ENCODE measurements at regions not wholly inside any gene's neighbourhood (a gene's known extent, or its start where the extent isn't known, plus 50 kb on each side); places are given as distances from the start of the nearest gene placed in this dataset.

DNA sequence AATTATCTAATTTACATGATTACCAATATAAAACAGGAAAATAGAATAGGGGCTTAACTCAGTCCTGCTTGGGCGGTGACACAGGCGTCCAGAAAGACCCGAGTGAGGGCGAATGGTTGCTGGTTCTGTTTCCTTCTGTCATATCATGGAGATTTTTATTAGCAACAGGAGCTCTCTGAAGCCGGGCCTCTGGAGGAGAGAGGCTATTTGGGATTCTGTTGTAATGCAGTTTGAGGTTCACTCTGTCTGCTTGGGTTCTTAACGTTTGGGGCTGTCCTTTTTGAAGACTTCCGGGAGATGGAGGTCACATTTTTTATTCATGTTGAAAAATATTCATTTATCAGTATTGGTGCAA is 115.7 kb upstream of the ZNF536 start:
- TF ChIP-seq, protein P1, sequence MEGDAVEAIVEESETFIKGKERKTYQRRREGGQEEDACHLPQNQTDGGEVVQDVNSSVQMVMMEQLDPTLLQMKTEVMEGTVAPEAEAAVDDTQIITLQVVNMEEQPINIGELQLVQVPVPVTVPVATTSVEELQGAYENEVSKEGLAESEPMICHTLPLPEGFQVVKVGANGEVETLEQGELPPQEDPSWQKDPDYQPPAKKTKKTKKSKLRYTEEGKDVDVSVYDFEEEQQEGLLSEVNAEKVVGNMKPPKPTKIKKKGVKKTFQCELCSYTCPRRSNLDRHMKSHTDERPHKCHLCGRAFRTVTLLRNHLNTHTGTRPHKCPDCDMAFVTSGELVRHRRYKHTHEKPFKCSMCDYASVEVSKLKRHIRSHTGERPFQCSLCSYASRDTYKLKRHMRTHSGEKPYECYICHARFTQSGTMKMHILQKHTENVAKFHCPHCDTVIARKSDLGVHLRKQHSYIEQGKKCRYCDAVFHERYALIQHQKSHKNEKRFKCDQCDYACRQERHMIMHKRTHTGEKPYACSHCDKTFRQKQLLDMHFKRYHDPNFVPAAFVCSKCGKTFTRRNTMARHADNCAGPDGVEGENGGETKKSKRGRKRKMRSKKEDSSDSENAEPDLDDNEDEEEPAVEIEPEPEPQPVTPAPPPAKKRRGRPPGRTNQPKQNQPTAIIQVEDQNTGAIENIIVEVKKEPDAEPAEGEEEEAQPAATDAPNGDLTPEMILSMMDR (conservative IDR thresholded peaks at IDR 0.05; ENCODE audit: low read depth, low read length) = no peak
- TF ChIP-seq RAD21 (IDR thresholded peaks at IDR 0.05; ENCODE audit: low read length) (no peak), MXI1 (IDR thresholded peaks at IDR 0.05; ENCODE audit: borderline replicate concordance, low read depth, low read length) (no peak), RFX5 (IDR thresholded peaks at IDR 0.05; ENCODE audit: low read depth, low read length) (no peak), BHLHE40 (IDR thresholded peaks at IDR 0.05; ENCODE audit: low read depth, low read length) (no peak), MAFK (IDR thresholded peaks at IDR 0.05; ENCODE audit: low read depth, low read length) (no peak), CHD1 (IDR thresholded peaks at IDR 0.05; ENCODE audit: low read depth, low read length) (no peak), POLR2A (IDR thresholded peaks at IDR 0.05; ENCODE audit: low read depth, low read length) (no peak), SMC3 (IDR thresholded peaks at IDR 0.05; ENCODE audit: low read depth, low read length) (no peak), CEBPB (IDR thresholded peaks at IDR 0.05; ENCODE audit: low read depth, low read length) (no peak)
- TF ChIP-seq, protein P2, sequence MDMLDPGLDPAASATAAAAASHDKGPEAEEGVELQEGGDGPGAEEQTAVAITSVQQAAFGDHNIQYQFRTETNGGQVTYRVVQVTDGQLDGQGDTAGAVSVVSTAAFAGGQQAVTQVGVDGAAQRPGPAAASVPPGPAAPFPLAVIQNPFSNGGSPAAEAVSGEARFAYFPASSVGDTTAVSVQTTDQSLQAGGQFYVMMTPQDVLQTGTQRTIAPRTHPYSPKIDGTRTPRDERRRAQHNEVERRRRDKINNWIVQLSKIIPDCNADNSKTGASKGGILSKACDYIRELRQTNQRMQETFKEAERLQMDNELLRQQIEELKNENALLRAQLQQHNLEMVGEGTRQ (IDR thresholded peaks at IDR 0.05; ENCODE audit: low read depth, low read length) = no peak
- TF ChIP-seq, protein P3, sequence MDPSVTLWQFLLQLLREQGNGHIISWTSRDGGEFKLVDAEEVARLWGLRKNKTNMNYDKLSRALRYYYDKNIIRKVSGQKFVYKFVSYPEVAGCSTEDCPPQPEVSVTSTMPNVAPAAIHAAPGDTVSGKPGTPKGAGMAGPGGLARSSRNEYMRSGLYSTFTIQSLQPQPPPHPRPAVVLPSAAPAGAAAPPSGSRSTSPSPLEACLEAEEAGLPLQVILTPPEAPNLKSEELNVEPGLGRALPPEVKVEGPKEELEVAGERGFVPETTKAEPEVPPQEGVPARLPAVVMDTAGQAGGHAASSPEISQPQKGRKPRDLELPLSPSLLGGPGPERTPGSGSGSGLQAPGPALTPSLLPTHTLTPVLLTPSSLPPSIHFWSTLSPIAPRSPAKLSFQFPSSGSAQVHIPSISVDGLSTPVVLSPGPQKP (IDR thresholded peaks at IDR 0.05; ENCODE audit: borderline replicate concordance, low read depth, low read length) = no peak

Measured in IMR-90 (cell line).